GM21619 (cell line): ENCODE measurements at regions not wholly inside any gene's neighbourhood (a gene's known extent, or its start where the extent isn't known, plus 50 kb on each side); places are given as distances from the start of the nearest gene placed in this dataset.
"Not testable (repeated sequence)": the region's sequence is repeated elsewhere in the genome, so short reads cannot be mapped to it uniquely, and the experiment has no call there.

Source experiments
- ATAC-seq: cut with Tn5 transposase; IDR thresholded peaks from one replicate; pipeline ENCODE4 v1.9.1; 2021; ENCODE audit not compliant: unreplicated experiment

DNA sequence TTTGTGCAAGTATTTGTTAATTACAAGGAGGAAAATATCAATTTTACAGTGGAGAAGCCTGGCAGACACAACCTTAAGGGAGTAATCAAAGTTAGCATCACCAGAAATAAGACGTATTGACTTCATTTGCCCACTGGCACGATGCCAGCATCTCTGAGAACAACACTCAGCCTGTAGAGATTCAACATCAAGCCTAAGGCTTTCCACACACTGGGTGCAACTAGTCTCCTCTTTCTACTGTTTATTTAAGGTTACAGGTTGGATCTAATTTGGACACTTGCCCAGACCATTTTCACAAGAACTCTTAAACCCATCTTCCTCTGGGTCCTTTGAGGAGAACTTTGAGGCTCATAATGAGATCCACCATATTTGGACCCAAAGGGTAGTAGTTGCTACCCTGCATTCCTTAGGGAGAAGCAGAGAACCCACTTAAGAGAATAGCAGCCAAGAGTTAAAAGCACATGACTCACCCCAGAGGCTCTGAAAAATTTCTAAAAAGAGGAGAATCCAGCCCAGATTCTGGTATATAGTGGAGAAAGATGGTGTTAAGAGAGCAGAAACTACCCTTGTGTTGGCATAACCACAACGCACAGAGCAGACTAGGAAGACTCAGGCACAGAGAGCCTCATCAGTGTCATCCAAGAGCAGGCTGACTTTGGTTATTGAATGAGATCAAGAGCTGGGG is 97.3 kb downstream of the CCDC71L start:
- ATAC-seq: no peak

DNA sequence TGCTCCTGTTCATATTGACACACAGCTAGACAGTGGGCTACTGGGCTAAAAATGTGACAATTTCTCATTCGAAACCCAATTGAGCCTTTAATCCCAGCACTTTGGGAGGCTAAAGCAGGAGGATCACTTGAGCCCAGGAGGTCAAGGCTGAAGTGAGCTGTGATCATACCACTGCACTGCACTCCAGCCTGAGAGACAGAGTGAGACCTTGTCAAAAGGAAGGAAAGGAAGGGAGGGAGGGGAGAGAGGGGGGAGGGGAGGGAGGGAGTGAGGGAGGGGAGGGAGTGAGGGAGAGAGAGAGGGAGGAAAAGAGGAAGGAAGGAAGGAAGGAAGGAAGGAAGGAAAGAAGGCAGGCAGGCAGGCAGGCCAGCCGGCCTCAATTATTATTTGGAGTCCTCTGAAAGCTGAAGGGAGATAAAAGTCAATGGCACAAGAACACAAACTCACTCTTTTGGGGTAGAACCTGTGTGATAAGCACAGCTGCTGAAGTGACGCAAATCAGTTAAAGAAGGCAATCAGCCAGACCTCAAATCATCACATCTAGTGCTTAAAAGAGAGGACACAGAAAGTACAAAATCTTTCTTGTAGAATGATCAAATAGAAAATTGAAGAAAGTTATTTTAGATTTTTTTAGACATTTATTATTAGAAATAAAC is 98.1 kb downstream of the CCDC71L start:
- no peak for ATAC-seq

DNA sequence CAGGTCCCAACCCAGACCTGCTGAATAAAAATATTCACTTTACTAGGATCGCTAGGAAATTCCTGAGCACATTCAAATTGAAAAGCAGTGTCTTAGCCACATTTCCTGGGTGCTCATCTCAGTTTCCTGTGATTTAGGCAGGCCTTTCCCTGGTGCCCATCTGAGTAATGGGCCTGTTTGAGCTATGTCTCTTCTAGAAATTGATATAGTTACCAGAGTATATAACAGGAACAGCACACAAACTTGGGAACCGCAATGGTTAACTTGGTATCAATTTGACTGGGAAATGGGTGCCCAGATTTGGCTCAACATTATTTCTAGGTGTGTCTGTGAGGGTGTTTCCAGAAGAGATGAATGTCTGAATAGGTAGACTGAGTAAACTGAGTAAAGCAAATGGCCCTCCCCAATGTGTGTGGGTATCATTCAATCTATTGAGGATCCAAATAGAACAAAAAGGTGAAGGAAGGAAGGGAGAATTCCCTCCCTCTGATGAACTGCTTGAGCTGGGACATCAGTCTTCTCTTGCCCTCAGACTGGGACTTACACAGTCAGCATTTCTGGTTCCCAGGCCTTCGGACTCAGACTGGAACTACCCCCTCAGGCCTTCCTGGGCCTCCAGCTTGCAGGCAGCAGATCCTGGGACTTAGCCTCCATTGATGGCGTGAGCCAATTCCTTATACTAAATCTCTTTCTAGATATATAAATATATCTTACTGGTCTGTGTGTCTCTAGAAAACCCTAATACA is 99.1 kb downstream of the CCDC71L start:
- ATAC-seq: no peak

DNA sequence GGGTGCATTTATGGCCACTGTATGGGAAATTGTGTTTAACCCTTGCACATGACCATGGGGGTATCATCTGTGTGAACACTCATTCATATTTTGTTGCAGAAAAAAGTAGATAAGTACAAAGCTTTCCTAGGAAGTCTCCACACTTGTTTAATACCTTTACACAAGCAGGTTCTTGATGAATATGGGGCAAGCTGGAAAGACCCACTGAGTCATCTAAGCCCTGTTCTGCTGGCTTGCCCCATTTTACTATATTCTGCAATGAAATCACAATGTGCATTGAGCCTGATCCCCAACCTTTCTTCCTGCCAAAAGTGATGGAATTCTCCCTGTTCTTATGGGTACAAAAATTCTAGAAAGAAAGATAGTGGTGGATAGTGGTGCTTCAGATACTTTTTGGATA is 99.8 kb downstream of the CCDC71L start:
- ATAC-seq: no peak

DNA sequence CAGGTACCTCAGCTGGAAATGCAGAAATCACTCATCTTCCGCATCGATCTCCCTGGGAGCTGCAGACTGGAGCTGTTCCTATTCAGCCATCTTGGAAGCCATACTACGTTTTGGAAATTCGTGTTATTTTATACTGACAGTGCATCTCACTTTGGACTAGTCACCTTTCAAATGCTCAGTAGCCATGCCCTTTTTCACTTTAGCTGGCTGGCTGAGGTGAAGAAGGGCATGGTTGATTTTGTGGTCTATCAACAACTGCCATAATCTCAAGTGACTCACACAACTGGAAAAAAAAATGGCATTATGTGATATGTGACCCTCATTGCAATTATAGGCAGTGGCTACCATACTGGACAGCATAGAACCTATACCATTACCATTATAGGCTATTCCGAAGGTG is 100.5 kb downstream of the CCDC71L start:
- ATAC-seq: no peak

DNA sequence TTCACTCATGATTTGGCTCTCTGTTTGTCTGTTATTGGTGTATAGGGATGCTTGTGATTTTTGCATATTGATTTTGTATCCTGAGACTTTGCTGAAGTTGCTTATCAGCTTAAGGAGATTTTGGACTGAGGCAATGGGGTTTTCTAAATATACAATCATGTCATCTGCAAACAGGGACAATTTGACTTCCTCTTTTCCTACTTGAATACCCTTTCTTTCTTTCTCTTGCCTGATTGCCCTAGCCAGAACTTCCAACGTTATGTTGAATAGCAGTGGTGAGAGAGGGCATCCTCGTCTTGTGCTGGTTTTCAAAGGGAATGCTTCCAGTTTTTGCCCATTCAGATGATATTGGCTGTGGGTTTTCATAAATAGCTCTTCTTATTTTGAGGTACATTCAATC is 104.7 kb downstream of the CCDC71L start:
- not testable (repeated sequence) for ATAC-seq

DNA sequence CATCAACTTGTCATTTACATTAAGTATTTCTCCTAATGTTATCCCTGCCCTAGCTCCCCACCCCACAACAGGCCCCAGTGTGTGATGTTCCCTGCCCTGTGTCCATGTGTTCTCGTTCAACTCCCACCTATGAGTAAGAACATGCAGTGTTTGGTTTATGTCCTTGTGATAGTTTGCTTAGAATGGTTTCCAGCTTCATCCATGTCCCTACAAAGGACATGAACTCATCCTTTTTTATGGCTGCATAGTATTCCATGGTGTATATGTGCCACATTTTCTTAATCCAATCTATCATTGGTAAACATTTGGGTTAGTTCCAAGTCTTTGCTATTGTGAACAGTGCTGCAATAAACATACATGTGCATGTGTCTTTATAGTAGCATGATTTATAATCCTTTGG is 106.3 kb downstream of the CCDC71L start:
- ATAC-seq: not testable (repeated sequence)

DNA sequence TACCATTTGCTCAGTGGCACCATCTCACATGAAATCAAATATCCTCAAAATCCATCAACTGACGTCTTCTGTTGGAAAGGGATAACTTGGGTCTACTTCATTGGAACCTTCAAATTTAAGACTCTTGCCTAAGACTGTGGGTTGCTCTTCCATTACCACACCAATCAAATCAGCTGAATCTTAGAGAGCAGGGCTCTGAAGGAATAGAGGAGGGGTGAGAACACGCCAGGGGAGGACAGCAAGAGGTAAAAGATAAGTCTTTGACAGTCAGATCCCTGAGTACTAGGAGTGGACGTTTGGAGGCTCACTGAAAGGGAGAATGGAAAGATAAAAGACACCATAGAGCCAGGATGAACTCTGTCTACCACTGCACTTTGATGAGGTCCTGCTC is 107.5 kb downstream of the CCDC71L start:
- no peak for ATAC-seq

DNA sequence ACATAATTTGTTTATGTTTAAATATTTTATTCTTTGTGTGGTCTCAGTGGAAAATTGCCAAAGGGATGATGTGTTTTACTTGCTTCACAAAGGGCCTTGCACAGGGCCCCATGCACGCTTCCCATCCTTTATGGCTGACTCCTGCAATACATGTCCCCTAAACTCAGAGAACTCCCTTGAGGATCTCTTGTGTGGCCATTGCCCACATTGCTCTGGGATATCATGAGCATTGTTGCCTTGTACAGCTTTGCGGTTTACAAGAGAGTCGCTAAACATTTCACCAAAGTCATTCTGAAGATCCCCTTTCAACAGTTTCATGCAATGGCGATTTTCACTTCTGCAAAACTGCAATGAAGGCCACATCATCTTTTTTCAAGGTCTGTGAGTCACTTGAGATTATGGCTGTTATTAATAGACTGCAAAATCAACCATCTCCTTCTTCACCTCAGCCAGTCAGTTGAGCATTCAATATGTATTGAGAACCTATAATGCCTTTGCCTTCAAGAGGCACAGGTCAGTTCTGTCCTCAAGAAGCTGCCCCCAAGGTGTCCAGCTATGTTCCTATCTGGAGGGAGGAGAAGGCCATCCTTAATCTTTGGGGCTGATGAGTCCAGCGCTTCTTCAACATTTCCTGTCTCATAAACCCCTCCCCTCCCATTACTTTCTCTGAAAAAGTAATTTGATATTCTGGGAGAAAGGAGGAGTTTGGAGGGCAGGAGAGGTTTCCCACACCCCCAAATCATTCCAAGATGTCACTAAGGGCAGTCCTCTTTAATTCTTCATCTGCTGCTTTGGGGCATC is 108.1 kb downstream of the CCDC71L start:
- ATAC-seq: peak; percentile 98

DNA sequence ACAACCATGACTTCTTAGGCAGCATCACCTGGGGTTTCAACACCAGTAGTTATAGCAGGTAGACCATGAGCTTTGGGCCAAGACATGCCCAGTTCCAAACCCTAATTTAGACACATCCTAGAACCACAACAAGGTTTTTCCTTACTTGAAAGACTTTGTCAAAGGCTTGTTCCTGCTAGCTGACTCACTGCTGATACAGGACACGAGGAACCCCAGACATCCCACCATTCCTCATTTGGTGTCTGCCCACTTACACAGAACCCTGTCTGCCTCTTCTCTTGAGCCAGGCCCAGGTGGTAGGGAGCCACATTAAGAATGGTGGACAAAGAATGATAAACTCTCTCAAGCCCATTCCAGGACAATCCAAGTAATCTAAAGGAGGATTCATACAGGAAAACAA is 109.0 kb downstream of the CCDC71L start:
- no peak for ATAC-seq

DNA sequence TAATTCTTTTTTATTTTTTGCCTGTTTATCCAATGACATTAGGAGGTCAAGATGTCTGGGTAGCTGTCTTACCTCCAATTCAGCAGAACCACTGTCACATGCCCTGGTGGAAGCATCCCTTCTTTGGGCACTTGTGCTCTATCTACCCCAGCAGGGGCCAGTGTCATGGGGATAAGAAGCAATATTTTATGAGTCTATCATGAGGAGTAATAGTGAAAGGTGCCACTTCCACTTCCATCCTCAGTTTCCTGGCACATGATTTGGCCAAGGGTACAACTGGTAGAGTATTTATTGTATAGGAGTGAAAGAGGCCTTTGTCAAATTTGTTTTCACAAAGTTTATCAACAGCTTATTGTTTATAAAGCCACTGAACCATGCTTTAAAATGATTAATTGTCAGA is 112.5 kb downstream of the CCDC71L start:
- no peak for ATAC-seq

DNA sequence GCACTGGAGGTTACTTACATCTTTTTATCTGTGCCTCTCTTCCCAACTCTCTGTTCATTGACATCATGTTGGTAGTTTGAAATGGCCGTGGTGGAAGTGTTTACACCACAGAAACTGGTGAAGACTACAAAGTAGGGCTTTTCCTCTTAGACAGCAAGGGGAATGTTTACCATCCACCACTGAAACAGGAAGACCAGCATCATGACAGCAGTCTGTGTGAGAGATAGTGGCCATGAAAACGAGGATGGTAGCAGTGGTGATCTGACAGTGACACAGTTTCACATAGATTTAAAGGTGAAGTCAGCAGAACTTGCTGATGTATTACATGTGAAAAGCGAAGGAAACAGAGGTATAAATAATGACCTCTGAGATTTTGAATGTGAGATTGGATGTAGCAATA is 115.7 kb downstream of the CCDC71L start:
- peak; percentile 62 for ATAC-seq

DNA sequence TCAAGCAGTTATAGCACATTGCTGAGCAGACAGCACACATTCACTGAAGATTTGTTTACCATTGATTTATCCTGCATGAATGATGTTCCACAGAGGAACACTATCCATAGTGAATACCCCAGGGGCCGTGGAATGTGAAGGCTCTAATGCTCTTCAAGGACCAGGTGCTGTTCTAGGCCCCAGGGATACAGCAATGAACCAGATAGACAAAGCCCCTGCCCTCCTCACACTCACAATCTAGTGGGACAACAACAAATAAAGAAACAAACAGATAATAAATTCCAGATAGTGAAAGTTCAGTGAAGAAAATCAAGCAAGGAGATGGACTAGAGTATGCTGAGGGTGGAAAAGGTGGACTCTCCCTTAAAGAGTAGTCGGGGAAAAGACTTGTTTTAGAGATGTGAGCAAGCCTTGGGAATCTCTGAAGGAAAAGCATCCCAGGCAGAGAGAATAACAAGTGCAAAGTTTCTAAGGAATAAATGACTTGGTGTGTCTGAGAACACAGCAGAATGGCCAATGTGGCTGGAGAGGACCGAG is 117.7 kb downstream of the CCDC71L start:
- ATAC-seq: no peak

DNA sequence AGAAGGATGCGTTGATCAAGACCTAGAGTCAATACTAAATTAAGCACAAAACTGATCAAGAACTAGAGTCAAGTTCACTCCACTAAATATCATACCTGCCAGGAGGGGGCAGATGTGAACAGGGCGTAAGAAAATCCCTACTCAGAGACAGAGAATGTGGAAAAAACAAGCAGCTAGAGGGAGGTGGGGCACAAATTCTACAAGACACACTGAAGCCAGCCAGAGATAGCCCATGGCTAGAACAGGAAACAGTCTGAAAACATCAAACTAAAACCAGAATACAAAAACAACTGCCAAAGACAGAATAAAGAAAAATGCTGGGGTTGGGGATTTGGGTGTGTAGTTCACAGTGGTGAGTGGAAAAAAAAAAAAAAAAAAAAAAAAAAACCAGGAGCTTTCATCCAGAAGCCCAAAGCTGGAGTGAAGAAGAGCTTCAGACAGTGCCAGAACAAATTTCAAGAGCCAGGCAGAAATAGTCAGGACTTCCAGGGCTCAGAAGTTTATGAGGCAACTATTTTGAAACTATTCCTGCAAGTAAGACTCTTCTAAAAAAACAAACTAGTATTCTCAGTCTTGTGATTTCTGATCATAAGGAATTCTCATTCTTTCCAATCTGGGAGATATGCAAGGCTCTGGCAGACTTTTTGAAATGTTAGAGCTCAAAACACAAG is 118.3 kb downstream of the CCDC71L start:
- ATAC-seq: no peak

DNA sequence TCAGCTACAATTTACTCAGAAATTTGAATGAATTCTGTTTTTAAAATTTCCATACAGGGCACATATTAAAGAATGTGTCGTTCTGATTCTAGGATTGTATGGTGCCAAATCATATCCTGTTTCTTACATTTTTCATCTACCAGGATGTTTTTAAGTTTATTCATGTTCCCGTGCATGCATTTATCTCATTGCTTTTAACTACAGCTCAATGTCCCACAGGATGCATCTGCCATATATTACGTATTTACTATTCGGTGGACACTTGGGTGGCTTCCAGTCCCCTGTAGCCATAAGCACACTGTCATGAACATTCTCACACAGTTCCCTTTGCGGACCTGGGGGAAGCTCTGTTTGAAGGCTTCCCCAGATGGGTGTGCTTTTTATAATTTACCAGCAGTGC is 122.3 kb downstream of the CCDC71L start:
- no peak for ATAC-seq

DNA sequence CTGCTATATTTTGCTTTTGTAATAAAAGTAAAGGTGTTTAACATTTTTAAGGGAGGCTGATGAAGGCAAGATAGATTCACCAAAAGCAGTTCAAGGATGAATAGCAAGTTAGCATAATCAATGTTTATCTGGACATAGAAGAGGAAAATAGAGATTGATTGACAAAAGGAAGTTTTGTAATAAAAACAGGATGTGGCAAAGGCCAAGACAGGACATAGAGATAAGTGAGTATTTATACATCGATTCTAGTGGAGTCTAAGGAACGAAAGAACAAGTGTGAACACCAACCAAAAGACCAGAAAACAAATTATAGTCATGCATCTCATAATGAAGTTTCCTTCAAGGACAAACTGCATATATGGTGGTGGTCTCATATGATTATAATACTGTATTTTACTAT is 123.8 kb downstream of the CCDC71L start:
- ATAC-seq: no peak

DNA sequence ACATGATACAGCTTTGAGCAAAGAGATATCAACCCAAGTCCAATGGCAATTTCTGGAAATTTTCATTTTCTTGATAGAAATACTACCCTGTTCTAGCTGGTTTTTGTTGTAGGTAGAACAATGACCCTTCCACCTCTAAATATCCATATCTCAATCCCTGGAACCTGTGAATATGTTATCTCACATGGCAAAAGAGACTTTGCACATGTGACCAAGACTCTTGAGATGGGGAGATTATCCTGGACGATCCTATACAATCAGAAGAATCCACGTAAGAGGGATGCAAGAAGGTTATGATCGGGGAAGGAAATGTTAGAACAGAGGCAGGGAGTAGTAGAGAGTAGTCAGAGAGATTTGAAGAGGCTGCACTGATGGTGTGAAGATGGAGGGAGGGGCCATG is 124.9 kb downstream of the CCDC71L start:
- ATAC-seq: no peak

DNA sequence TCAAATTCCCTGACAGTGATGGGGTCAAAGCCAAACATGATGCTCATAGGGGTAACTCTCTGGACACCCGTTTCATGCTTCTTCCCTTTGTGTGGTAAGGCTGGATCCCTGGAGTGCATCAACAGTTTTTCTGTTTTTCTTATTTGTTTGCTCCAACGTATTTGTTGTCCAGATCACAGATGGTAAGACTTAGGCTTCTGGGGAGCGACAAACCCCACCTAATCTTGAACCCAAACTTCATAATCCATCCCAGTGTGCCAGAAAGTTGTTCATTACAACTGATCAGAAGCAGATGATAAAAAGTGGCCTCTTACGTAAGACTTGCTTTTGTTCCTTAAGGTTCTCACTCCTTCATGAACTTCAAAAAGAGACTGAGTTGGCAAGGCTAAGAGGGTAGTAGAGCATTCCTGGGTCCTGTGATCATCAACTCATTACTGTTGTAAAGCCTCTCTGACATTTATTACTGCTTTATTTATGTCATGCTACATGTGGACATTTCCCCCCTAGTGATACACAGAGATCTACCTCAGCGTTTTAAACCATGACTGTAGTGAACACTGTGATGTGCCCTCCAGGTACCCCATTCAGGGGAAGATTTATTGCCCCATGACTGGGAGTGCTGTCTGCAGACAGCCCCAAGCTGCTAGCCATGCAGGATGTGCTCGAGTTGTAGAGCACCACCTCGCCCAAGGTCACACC is 125.6 kb downstream of the CCDC71L start:
- ATAC-seq: no peak

DNA sequence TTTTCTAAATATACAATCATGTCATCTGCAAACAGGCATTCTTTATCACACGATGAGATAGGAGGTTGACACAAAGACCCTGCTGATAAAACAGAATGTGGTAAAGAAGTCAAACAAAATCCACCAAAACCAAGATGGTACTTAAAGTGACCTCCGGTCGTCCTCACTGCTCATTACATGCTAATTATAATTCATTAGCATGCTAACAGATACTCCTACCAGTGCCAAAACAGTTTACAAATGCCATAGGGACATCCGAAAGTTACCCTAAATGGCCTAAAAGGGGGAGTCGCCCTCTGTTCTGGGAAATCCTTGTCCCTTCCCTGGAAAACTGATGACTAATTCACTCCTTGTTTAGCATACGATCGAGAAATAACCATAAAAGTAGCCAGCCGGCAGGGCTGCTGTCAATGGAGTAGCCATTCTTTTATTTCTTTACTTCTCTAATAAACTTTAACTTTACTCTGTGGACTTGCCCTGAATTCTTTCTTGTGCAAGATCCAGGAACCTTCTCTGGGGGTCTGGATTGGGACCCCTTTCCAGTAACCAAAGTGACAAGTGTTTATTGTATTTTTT is 126.6 kb downstream of the CCDC71L start:
- ATAC-seq: no peak

DNA sequence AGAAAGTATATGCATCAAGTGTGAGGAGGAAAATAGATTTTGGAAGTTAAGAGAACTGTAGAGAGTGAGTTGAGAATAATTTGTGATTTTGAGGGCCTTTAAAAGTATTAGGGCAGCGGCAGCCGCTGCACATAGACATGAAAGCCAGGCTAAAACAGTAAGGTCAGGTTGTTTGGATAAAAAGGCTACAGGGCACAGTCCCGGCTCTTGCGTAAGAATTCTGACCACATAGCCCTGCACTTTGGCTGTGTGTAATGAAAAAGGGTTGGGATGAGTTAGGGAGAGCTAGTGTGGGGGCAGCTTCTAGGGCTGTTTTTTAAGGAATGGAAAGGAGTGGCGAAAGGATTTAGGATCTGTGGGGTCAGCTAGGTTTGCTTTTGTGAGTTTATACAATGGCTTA is 130.8 kb downstream of the CCDC71L start:
- ATAC-seq: not testable (repeated sequence)
